ENCODE measurements at regions not wholly inside any gene's neighbourhood (a gene's known extent, or its start where the extent isn't known, plus 50 kb on each side); places are given as distances from the start of the nearest gene placed in this dataset.

DNA sequence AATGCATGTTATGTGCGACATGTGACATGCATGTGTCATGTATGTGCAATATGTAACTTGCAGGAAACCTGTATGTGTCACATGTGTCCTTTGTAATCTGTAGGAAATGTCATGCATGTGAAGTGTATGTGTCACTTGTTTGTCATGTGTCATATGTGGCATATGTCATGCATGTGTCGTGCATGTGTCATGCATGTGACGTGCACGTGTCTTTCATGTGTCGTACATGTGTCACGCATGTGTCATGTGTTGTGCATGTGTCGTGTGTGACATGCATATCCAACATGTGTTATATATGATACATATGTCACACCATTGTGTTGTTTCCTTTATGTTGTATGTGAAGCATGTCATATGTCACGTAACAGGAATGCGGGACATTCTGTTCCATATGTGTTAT lies 2153.2 kb upstream of the PIK3C3 start:
- TF ChIP-seq CTCF (IDR thresholded peaks at IDR 0.05; ENCODE audit: low read depth, low read length) (no peak), MYC (IDR thresholded peaks at IDR 0.05; ENCODE audit: low read depth, low read length) (no peak), POLR2A (IDR thresholded peaks at IDR 0.05; ENCODE audit: extremely low read depth, insufficient read length) (no peak)
- TF ChIP-seq, protein P1, sequence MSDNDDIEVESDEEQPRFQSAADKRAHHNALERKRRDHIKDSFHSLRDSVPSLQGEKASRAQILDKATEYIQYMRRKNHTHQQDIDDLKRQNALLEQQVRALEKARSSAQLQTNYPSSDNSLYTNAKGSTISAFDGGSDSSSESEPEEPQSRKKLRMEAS (IDR thresholded peaks at IDR 0.05; ENCODE audit: low read depth, low read length), result no peak
